DMS53 (cell line): ENCODE measurements at regions not wholly inside any gene's neighbourhood (a gene's known extent, or its start where the extent isn't known, plus 50 kb on each side); places are given as distances from the start of the nearest gene placed in this dataset.

ENCODE experiments used
- DNase-seq: peaks from one replicate; lab custom pipeline; 2025; lab: John Stamatoyannopoulos, UW

DNA sequence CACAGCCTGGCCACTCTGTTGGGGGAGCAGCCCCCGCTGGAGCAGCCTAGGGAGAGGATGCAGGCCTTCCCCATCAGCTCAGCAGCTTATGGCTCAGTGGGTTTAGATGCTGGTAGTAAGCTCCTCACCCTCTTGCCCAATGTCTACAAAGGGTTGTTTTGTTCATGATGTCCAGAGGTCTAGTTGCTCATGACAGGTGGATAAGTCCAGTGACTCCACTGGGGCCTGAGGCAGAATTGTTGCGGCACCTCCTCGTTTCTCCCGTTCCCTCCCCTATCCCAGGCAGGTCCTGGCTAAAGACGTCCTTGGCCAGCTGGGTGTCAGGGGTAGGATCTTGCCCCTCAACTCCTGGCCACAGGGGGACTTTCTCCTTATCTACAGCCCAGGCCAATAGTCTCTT, 233.5 kb upstream of the B3GAT1 start:
- no peak for DNase-seq

DNA sequence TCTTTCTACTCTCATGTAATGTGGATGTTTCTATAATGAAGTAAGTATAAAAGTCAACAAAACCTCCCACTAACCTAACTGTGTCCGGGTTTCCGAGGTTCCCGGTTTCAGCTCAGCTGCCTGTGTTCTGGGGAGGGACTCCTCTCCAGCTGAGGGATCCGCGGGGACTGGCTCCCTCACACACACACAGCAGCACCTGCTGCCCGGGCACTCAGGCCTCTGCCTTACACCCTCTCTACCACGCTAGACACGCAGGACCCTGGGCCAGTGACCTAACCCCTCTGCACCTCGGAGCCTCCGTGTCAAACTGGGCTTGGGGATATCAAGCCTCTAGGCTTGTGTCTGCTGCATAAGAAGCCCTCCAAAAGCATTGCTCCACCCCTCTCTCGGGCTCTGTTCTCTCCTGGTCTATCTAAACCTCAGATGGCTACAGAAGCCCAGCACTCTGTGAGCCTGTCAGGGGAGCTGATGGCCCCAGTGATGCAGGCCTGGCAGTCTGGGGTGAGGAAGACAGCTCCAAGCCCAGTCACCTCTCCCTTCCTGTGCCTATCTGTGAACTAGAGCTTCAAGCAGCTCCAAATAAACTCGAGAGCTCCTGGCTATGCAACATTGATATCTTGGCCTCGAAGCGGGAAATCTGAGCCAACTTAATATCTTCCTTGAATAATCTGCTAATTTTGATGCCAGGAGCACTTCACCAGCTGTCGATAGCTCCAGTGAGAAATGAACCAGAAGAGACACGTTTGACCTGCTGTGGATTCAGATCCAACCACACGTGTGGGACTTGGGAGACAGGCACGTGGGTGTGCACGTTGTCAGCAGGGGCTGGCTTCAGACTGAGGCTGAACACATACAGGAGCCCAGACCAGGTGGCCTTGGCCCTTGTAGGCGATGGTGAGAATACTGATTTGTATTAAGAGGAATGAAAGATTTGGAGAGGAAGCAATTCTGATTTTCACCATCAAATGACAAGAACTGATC, 232.7 kb upstream of the B3GAT1 start:
- DNase-seq = peak; percentile 79

DNA sequence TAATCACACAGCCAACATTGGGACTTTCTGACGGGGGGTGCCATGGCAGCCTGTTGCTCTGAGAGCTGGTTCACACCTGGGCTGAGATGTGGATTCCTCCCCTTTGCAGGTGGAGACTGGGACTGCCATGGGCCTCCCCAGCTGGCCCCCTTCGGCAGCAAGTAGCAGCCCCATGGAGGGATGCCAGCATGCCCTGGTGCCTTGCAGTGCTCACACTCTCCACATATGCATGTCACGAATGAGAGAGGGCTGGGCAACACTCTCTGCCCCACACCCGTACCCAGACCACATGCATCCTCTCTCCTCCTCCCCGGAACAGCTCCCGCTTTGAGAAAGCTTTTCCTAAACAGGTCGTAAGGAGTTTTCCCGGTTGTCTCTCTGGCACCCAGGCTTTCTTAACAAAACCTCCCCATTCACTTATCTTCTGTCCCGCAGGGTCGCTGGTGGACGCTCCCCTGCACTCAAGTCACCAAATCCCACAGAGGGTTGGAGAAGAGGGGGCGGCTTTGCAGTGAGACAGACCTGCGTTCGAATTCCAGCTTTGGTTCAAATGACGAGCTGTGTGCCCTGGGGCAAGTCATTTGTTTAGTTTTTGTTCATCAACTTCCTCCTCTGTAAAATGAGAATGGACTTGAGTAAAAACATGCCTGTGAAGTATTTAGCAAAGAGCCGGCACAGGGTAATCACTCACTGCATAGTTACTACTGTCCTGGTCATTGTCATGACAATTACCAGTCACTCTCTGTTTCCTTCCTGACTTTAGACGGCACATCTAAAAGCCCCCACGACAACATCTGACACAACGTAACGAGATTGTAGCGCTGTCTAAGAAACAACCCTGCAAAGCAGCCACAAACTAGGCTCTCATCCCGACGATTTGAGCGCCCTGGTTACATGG, 231.3 kb upstream of the B3GAT1 start:
- no peak for DNase-seq

DNA sequence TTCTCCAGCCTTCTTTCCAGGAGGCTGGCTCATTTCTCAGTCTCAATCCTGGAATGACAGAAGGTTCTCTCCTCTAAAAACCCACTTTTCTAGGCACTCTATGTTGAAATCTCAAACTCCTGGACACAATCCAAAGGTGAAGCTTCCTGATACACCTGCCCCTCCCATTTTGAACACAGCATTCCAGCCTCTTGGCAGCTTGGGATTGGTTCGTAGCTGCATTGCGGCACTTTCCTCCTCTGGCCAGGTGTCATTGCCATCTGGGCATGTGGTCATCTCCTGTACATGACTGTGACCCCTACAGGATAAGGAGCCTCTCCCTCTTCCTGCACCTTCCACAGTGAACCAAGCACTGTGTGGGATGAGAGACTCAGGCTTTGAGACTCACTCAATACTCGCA, 230.2 kb upstream of the B3GAT1 start:
- no peak for DNase-seq

DNA sequence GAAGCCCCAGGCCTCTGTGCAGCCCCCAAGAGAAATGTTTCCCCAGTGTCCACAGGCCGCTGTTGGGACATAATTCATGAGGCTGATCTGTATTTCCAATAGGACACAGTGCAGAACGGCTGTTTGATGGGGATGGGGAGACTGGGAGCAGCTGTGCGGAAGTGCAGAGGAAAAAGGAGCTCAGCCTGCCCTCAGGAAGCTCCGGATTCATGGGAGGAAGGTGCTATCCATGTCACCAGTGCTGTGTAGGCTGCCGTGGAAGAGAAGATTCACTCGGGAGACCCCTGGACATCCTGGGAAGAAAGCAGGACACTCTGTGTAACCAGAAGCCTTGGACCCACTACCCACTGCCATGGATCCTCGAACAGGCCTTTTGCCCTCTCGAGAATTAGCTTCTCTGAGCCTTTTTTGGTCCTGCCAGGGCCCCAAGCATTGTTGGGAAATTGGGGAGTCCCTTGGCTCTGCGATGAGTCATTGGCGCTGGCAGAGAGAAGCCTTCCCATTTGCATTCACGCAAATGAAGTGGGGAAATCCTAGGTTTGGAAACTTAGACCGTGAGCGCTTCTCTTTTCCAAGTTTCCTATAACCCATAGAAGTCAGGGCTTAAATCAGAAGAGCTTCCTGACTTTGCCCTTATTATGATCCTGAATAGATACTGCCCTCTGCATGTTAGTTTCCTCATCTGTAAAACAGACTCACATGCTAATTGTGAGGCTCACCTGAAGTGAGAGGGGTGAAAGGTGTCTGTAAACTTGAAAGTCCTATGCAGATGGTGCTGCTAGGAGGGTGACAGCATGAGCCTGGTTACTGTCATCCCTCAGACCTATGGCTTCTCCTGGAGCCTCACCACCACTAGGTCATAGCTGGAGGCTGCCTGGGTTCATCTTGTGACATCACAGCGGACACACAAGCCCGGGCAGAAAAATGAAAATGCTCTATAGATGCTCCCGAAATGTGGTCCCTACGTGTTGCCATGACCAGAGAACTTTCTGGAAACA, 229.2 kb upstream of the B3GAT1 start:
- DNase-seq = no peak

DNA sequence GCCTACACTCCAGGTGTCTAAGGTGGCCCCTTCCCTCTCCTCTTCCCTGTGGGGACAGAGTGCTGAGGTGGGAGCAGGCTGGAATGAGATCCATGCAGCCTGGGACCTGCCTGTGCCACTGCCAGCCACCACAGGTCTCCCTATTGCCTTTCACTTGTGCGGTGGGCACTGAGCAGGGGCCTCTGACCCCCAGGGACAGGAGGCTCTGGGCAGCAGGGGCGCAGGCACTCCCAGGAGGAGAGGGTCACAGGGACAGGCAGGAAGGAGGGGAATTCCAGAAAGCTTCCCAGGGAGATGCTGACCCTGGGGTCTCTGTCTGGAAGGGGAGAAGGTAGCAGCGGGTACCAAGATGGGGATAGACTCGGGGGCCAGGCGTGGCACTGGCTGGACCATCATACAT, 228.5 kb upstream of the B3GAT1 start:
- no peak for DNase-seq

DNA sequence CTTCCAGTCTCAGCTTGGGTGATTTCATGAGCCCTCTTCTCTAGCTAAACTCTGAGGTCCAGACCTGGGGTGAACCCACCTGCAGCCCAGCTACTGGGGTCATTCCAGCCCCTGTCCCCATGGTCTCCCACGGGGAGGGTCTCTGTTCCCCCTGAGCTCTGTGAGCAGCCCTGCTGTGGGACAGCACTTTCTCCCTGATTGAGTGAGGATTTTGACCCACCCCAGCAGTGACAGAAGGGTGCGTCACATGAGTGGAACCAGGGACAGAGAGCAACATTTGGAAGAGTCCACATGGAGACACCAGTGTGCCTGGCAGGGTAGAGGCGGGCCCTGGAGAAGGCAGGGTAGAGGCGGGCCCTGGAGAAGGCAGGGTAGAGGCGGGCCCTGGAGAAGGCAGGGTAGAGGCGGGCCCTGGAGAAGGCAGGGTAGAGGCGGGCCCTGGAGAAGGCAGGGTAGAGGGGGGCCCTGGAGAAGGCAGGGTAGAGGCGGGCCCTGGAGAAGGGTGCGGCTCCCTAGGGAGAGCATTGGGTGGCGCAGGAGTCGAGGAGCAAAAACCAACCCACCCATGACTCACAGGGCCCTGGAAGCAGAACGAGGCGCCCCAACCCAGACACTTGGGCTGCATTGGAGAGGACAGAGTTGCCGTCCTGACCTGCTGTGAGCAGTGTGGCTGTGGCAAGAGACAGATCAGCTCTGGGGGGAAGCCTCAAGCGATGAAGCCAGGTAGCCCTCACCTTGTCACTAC, 227.7 kb upstream of the B3GAT1 start:
- DNase-seq = no peak

DNA sequence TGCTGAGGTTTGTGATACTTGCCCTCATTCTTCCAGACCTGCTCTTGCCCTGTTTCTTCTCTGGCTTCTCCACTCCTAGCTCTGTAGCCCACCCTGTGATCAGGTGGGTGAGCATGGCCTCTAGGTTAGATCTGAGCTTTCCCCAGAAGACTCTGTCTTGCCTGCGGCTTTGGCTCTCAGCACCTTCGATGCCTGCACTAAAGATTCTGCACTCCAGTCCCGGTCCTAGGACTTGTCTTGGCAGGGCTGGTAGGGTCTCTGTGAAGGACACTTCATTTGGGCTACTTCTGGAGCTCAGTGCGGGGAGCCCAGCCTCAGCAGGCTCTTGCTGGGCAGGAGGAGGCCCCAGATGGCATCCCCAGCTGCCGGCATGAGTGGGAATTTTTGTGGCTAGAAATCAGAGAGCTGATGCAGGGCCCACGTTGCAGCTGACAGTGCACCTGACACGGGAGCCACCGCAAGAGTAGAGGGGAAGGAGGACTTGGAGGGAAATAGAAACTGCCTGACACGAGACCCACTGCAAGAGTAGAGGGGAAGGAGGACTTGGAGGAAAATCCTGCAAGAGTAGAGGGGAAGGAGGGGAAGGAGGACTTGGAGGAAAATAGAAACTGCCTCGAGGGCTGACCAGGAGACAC, 226.9 kb upstream of the B3GAT1 start:
- DNase-seq = no peak

DNA sequence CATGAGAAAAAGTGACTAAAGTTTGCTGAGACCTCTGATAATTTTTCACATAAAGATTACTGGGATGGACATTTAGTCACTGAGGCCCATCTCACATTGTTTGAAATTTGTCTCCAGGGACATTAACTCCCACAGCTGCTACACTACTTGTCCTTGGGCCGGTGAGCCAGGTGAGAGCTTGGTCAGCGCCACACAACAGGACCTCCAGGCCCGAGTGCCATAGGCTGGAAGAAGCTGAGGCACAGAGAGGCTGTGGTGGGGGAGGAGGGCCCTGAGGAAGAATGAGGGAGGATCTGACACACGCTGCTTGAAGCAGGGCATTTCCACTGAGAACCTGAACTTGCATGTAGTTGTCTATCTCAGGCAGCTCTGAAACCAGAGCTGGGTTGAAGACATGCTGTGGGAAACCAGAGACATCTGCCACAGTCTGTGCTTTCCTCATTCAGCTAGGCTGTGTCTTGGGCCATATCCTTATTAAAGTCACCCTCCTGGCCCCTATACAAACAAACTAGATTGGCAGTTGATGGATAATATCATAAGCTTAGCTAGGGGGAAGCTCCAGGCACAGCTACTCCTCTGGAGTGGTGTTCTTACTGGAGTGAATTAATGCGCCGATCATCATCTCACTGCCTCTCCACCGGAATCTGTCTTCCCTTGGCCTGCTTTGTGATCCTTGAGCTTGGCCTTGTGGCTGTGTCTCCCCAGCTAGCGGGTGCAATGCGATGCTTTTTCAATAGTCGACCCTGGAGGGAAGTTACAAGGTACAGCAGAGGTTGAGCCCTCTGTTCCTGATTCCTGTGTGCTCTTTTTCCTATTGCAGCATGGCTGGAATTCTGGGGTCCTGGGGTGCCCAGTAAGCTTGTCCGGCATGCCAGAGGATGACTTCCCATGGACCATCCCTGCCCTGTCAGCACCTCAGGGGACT, 225.3 kb upstream of the B3GAT1 start:
- DNase-seq = no peak

DNA sequence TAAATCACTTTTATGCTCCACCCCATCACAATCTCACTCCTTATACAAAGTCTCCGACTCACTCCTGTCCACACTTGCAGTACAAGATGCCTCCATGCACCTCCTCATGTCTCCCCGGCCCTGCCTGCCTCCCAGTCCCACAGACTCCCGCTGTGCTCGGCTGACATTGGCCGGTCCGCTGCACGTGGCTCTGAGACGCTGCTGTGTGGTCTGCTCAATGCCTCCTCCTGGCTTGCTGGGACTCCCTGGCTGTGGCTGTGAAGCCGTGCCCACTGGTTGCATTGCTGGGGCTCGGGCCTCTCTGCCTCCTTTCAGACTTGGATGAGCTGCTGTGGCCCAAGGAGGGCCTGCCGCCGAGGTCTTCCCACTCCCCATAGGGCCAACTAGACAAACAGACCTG, 224.0 kb upstream of the B3GAT1 start:
- no peak for DNase-seq

DNA sequence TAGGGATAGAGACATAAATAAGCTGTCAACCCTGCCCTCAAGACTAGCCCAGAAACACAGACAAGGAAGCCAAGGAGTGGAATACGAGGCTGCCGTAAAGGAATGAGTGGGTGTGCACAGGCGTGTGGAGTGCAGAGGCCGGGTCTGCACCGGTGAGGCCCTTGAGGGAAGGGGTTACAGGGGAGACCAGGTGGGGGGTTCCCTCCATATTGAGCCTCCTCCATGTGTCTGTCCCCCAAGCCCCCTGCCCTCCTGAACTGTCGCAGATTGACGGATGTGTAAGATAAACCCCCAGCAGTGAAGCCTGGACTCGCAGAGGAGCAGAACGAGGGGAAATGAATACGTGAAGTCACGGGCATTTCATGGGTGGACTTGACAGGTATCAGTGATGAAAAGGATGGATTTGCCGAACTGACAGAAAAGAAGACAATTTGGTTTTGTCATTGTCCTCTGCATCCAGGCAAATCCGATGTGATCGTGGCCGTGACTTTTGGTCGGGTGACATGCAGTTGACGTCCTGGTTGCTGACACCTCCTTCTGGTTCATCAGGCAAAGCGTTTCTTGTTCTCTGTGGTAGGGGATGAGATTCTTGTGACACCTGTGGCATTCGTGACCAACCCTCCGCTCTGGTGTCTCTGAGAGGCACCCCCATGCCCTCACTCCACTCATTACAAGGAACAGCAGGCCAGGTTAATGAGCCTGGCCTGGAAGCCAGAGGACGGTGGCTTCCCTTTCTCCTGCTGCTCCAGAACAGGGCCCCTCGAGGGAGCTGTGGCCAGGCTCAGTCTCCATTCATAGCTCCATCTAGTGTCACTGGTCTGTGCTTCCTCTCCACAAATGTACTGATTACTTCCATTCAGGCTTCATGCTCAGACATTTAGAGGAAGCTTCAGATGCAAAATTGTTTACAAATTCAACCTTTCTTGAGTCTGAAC, 223.1 kb upstream of the B3GAT1 start:
- DNase-seq = peak; percentile 23

DNA sequence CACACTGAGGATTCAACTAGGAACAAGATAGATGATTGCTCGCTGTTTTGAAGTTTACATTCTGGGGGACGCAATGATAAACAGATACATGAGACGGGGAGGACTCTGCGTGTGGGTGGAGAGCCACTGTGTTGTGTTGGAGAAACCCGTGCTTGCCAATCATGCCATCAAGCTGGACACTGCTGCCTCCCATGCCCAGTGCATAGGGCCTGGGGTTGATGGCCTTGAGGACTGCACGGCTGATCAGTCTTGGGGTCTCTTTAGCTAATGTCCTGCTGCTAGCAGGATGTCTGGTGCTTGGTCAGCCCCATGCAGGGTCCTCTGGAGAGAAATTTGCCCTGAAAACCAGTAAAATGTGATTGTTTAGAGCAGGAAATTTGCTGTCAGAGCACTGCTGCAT, 221.2 kb upstream of the B3GAT1 start:
- no peak for DNase-seq

DNA sequence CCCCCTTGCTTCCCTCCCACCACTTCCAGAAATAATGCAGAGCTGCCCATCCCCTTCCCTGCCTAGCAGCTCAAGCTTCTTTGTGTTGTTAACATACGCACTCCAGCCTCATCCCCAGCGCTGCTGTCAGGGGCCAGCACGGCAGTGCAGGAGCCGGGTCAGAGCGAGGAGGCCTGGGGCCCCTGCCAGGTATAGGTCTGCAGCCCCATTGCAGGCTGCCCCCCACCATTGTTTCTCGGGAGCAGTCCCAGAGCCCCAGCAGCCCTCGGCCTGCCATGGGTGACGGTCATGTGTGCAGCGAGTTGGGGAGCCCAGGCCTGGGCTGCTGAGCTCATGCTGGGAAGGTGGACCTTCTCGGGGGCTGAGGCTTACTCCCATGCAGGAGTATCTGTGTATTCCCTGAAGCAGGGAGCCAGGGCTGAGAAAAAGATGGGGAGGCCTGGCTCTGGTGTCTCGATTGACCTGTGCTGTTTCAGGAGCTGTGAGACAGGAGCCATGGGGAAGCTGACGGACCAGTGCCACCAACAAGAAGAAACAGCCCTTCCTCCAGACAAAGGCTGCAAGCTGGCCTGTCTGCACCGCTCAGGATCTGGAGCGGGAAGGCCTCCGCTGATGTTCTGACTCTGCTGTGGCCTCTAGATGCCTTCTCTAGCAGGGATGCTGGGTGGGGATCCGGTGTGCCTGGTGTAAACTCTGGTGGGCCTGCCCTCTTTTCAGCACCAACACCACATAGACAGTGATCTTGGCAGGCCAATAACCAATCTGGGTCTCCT, 220.5 kb upstream of the B3GAT1 start:
- no peak for DNase-seq

DNA sequence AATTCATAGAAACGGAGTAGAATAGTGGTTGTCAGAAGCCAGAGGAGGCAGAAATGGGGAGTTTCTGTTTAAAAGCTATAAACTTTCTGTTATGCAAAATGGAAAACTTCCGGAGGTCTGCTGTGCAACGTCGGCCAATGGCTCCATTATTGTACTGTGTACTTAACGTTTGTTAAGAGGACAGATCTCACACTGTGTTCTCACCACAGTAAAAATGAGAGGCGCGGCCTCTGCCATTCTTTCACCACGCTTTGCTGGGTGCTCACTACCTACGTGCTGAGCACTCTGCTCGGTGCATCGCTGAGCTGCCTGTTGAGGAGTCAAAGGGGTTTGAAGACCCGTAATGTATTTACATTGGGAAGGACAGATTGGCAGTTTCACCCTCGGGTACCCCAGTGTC, 218.8 kb upstream of the B3GAT1 start:
- DNase-seq = no peak

DNA sequence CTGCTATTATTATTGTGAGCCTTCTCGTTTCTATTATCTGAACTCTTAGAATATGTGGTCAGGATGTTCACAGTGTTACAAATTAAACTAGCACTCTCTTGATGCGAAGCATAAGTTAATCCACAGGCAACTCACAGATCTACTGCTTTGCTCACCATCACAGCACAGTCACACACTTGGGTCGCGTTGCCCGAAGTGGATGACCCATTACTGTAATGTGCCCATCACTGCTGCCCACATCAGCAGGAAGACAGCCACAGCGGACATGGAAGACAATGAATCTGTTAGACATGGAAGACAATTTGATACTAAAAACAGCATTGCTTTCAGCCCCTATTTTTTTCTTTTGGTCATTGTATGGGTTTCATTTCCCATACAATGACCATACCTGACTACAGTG, 216.4 kb upstream of the B3GAT1 start:
- DNase-seq = no peak

DNA sequence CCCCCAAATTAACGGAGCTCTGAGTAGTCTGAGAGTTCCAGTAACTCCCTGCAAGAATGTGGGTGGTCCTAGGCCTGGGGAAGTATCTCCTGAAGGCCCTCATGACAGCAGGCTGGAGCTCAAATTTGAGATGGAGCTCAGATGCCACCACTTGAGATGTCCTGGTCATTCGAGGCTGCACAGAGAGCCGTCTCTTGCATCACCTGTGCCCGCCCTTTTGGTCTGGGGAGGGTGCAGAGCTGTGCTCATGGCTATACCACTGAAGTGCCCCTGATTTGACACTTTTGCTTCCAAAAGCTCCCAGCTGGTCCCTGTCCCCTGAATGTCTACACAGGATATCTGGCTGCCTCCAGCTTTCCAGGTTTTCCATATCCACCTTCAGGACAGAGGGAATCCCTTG, 214.0 kb upstream of the B3GAT1 start:
- no peak for DNase-seq

DNA sequence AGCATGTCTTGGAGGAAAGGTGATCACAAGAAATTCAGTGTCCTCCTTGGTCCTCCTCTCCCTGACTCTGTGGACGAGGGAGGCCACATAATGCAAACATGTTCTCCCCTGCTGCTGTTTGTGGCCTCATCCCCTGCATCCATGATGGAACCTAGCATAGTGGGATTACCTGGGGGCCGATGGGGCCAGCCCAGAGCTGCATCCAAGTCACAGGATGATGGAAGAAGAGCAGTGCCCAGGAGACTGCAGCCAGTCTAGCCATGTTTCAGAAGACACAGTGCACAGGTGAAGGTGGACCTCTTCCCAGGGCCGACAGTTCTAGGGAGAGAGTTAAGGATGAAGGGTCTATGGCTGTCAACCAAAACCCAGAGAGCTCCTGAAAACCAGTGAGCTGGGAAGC, 213.6 kb upstream of the B3GAT1 start:
- no peak for DNase-seq
